HEK293T (cell line): ENCODE measurements at regions not wholly inside any gene's neighbourhood (a gene's known extent, or its start where the extent isn't known, plus 50 kb on each side); places are given as distances from the start of the nearest gene placed in this dataset.

Experiments
- BHLHE40 ChIP-seq: fragments of 450-650 bp; IDR thresholded peaks from 2 replicates; pipeline ENCODE4 v1.6.1; 2016; ENCODE audit warnings: mild to moderate bottlenecking, moderate library complexity, borderline replicate concordance
- ELF4 ChIP-seq: fragments of 450-650 bp; IDR thresholded peaks from 2 replicates; pipeline ENCODE4 v1.6.1; 2017; ENCODE audit warnings: antibody characterized with exemption
- FOXK2 ChIP-seq: fragments of 450-650 bp; IDR thresholded peaks from 2 replicates; pipeline ENCODE4 v1.6.1; 2016; ENCODE audit warnings: mild to moderate bottlenecking
- LEF1 ChIP-seq: fragments of 450-650 bp; IDR thresholded peaks from 2 replicates; pipeline ENCODE4 v1.6.1; 2017; ENCODE audit warnings: mild to moderate bottlenecking, borderline replicate concordance
- NFRKB ChIP-seq: fragments of 450-650 bp; IDR thresholded peaks from 2 replicates; pipeline ENCODE4 v1.6.1; 2016; ENCODE audit warnings: mild to moderate bottlenecking, moderate library complexity
- PKNOX1 ChIP-seq: fragments of 450-650 bp; IDR thresholded peaks from 2 replicates; pipeline ENCODE4 v1.6.1; 2016
- SUZ12 ChIP-seq: fragments of 450-650 bp; IDR thresholded peaks from 2 replicates; pipeline ENCODE4 v1.6.1; 2016; ENCODE audit warnings: mild to moderate bottlenecking
- ZNF384 ChIP-seq: fragments of 450-650 bp; IDR thresholded peaks from 2 replicates; pipeline ENCODE4 v1.6.1; 2016

GRCh38 chr2:41355794-41356193 lies 692.0 kb upstream of the PKDCC start:
- no peak for TF ChIP-seq NFRKB
- TF ChIP-seq PKNOX1 = no peak
- TF ChIP-seq ZNF384 = no peak
- TF ChIP-seq ELF4 = no peak
- no peak for TF ChIP-seq LEF1
- no peak for TF ChIP-seq SUZ12
- TF ChIP-seq BHLHE40 = no peak
- no peak for TF ChIP-seq FOXK2
